ENCODE measurements at regions not wholly inside any gene's neighbourhood (a gene's known extent, or its start where the extent isn't known, plus 50 kb on each side); places are given as distances from the start of the nearest gene placed in this dataset.
A peak's percentile ranks its signal among the peaks of the same experiment; 100 is the strongest.

DNA sequence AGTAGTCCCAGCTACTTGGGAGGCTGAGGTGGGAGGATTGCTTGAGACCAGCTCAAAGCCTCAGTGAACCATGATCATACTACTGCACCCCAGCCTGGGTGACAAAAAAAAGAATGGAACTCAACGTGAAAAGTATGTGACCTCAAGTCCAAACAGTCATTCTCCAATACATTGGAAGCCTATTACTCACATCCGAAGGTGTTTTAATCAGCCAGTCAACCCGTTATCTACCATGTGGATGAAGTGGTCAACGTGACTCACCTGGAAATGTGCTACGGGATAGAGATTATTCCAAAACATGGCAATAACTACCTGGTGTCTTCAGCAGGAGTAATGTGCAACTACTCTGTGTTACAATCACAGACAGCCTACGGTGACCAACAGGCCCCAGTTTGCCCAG lies 85.8 kb upstream of the TOP1 start:
- Histone ChIP-seq H3K9ac (ENCODE audit: insufficient read depth in 1 of 2, low read length in 2 of 2) (no peak overlapping the region), H3K4me3 (peak overlapping the region; percentile 1), H3K4me1 (ENCODE audit: control insufficient read depth in 5 of 5, insufficient read depth in 5 of 5, low read length in 5 of 5) (peaks cover 0 to 1% (median 0%) of the 10 kb centered on the region in 5 donors), H3K27ac (ENCODE audit: low read depth in 1 of 2, low read length in 1 of 2) (no peak overlapping the region), H3K9me3 (ENCODE audit: control insufficient read depth in 4 of 4, insufficient read depth in 3 of 4, low read length in 3 of 4) (no peaks in the 10 kb centered on the region), H3K27me3 (ENCODE audit: control insufficient read depth in 3 of 3, insufficient read depth in 3 of 3, low read length in 2 of 3) (no peaks in the 10 kb centered on the region), H3K36me3 (ENCODE audit: control insufficient read depth in 4 of 4, insufficient read depth in 4 of 4, low read length in 4 of 4) (no peaks in the 10 kb centered on the region)
- 94% methylated on average over 6 of the region's 6 CpGs for WGBS, 2 donors
- DNase-seq = no peak
- TF ChIP-seq, protein P1, sequence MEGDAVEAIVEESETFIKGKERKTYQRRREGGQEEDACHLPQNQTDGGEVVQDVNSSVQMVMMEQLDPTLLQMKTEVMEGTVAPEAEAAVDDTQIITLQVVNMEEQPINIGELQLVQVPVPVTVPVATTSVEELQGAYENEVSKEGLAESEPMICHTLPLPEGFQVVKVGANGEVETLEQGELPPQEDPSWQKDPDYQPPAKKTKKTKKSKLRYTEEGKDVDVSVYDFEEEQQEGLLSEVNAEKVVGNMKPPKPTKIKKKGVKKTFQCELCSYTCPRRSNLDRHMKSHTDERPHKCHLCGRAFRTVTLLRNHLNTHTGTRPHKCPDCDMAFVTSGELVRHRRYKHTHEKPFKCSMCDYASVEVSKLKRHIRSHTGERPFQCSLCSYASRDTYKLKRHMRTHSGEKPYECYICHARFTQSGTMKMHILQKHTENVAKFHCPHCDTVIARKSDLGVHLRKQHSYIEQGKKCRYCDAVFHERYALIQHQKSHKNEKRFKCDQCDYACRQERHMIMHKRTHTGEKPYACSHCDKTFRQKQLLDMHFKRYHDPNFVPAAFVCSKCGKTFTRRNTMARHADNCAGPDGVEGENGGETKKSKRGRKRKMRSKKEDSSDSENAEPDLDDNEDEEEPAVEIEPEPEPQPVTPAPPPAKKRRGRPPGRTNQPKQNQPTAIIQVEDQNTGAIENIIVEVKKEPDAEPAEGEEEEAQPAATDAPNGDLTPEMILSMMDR (IDR thresholded peaks at IDR 0.05; ENCODE audit: control extremely low read depth, extremely low read depth) = no peak
- ATAC-seq (ENCODE audit: insufficient read depth, low FRiP score) = no peak

DNA sequence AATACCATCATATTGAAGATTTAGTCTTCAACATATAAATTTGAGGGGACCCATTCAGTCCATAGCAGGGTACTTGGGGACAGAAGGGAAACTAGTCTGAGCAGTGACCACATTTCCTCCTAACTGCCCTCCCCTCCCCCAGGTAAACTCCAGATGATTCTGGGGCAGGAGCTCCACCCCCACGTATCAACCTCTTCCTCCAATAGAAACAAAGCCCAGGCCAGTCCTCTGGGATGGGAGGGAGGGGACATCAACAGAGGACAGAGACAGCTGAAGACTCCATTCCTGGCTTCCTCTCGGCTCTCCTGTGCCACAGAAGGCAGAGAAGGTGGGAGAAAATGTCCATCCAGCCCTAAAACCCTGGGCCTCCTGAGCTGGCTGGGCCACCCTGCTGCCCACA lies 85.0 kb upstream of the TOP1 start:
- WGBS, 2 donors = 70 to 78% methylated on average over 2 of the region's 2 CpGs
- TF ChIP-seq, protein P1 (IDR thresholded peaks at IDR 0.05; ENCODE audit: control extremely low read depth, extremely low read depth) = no peak
- H3K9ac ChIP-seq (ENCODE audit: insufficient read depth in 1 of 2, low read length in 2 of 2) = no peak overlapping the region
- DNase-seq (no peak), ATAC-seq (ENCODE audit: insufficient read depth, low FRiP score) (no peak)
- no peak overlapping the region for H3K27ac ChIP-seq (ENCODE audit: low read depth in 1 of 2, low read length in 1 of 2)
- no peaks in the 10 kb centered on the region for H3K27me3 ChIP-seq (ENCODE audit: control insufficient read depth in 3 of 3, insufficient read depth in 3 of 3, low read length in 2 of 3)
- H3K4me3 ChIP-seq = no peak overlapping the region
- no peaks in the 10 kb centered on the region for H3K36me3 ChIP-seq (ENCODE audit: control insufficient read depth in 4 of 4, insufficient read depth in 4 of 4, low read length in 4 of 4)
- no peaks in the 10 kb centered on the region for H3K9me3 ChIP-seq (ENCODE audit: control insufficient read depth in 4 of 4, insufficient read depth in 3 of 4, low read length in 3 of 4)
- peaks cover 0 to 1% (median 0%) of the 10 kb centered on the region in 5 donors for H3K4me1 ChIP-seq (ENCODE audit: control insufficient read depth in 5 of 5, insufficient read depth in 5 of 5, low read length in 5 of 5)

DNA sequence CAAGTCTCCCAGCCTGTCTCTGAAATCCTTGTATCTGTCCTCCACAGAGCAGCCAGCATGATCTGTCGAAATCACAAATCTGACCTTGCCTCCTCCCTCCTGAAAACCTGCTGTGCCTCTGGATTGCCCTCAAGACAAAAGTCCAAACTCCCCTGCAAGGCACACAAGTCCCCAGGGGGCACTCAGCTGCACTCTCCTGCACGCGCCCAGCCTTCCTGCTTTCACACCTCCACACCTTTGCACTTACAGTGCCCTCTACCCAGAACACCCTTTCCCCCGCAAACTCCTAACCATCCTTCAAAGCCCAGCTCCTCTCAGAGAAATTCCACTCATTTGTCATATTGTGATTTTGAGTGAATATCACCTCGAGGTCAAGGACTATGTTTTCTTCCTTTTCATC lies 83.4 kb upstream of the TOP1 start:
- no peaks in the 10 kb centered on the region for H3K36me3 ChIP-seq (ENCODE audit: control insufficient read depth in 4 of 4, insufficient read depth in 4 of 4, low read length in 4 of 4)

More for the DNA sequence above, 83.4 kb upstream of the TOP1 start:
- ATAC-seq (ENCODE audit: insufficient read depth, low FRiP score) (no peak), DNase-seq (no peak)
- H3K9ac ChIP-seq (ENCODE audit: insufficient read depth in 1 of 2, low read length in 2 of 2) = no peak overlapping the region
- no peak overlapping the region for H3K27ac ChIP-seq (ENCODE audit: low read depth in 1 of 2, low read length in 1 of 2)
- no peak overlapping the region for H3K4me3 ChIP-seq
- no peaks in the 10 kb centered on the region for H3K9me3 ChIP-seq (ENCODE audit: control insufficient read depth in 4 of 4, insufficient read depth in 3 of 4, low read length in 3 of 4)
- 82 to 93% methylated on average over 5 of the region's 5 CpGs for WGBS, 2 donors
- TF ChIP-seq, protein P1 (IDR thresholded peaks at IDR 0.05; ENCODE audit: control extremely low read depth, extremely low read depth) = no peak
- peaks cover 0 to 1% (median 0%) of the 10 kb centered on the region in 5 donors for H3K4me1 ChIP-seq (ENCODE audit: control insufficient read depth in 5 of 5, insufficient read depth in 5 of 5, low read length in 5 of 5)
- no peaks in the 10 kb centered on the region for H3K27me3 ChIP-seq (ENCODE audit: control insufficient read depth in 3 of 3, insufficient read depth in 3 of 3, low read length in 2 of 3)
